ENCODE measurements at regions not wholly inside any gene's neighbourhood (a gene's known extent, or its start where the extent isn't known, plus 50 kb on each side); places are given as distances from the start of the nearest gene placed in this dataset.

- Histone ChIP-seq H3K27ac (ENCODE audit: low read depth in 1 of 2, low read length in 2 of 2) (no peak overlapping the region), H3K4me1 (ENCODE audit: insufficient read depth, low read length) (peaks cover 10% of the 10 kb centered on the region), H3K27me3 (ENCODE audit: control insufficient read depth in 1 of 2, insufficient read depth in 2 of 2, low read length in 2 of 2) (no peaks in the 10 kb centered on the region), H3K36me3 (ENCODE audit: insufficient read depth, low read length) (no peaks in the 10 kb centered on the region), H3K9me3 (ENCODE audit: control insufficient read depth in 1 of 2, insufficient read depth in 1 of 2, low read length in 2 of 2) (peaks cover 0 to 4% of the 10 kb centered on the region in 2 experiments), H3K4me3 (ENCODE audit: low read length) (no peak overlapping the region)
- Mint-ChIP-seq H3K9me3 (no peaks in the 10 kb centered on the region), H3K36me3 (ENCODE audit: low read depth) (no peaks in the 10 kb centered on the region), H3K4me1 (ENCODE audit: low read depth) (peaks cover 16% of the 10 kb centered on the region), H3K27ac (no peak overlapping the region), H3K27me3 (no peaks in the 10 kb centered on the region), H3K4me3 (no peak overlapping the region)
- no peak for ATAC-seq (ENCODE audit: poor library complexity)
- POLR2A ChIA-PET: no interaction called here
- no peak for DNase-seq
- intact Hi-C loops (cut with DNase I, micrococcal nuclease): no loop called here
- TF ChIP-seq CTCF (IDR thresholded peaks at IDR 0.05): no peak
- CTCF ChIA-PET: no interaction called here
Measured at GRCh38 chr14:71240866-71241520, 333.7 kb downstream of the PCNX1 start.

GRCh38 chr14:71242237-71242748 lies 335.0 kb downstream of the PCNX1 start:
- no peaks in the 10 kb centered on the region for H3K9me3 ChIP-seq (ENCODE audit: control insufficient read depth in 1 of 2, insufficient read depth in 1 of 2, low read length in 2 of 2)
- no peak overlapping the region for H3K27ac ChIP-seq (ENCODE audit: low read depth in 1 of 2, low read length in 2 of 2)
- ChIA-PET POLR2A (no interaction called here), CTCF (no interaction called here)
- no peak overlapping the region for H3K4me3 ChIP-seq (ENCODE audit: low read length)
- no peak overlapping the region for H3K27ac Mint-ChIP-seq
- no peaks in the 10 kb centered on the region for H3K36me3 Mint-ChIP-seq (ENCODE audit: low read depth)
- no peaks in the 10 kb centered on the region for H3K36me3 ChIP-seq (ENCODE audit: insufficient read depth, low read length)
- intact Hi-C loops (cut with DNase I, micrococcal nuclease): no loop called here
- DNase-seq (no peak), ATAC-seq (ENCODE audit: poor library complexity) (no peak)
- H3K4me1 Mint-ChIP-seq (ENCODE audit: low read depth): peaks cover 29% of the 10 kb centered on the region
- H3K9me3 Mint-ChIP-seq: peaks cover 6% of the 10 kb centered on the region
- H3K4me3 Mint-ChIP-seq: no peak overlapping the region
- H3K27me3 Mint-ChIP-seq: no peaks in the 10 kb centered on the region
- TF ChIP-seq CTCF (IDR thresholded peaks at IDR 0.05): no peak
- peaks cover 23% of the 10 kb centered on the region for H3K4me1 ChIP-seq (ENCODE audit: insufficient read depth, low read length)
- no peaks in the 10 kb centered on the region for H3K27me3 ChIP-seq (ENCODE audit: control insufficient read depth in 1 of 2, insufficient read depth in 2 of 2, low read length in 2 of 2)

- H3K4me1 ChIP-seq (ENCODE audit: insufficient read depth, low read length): peaks cover 24% of the 10 kb centered on the region
- DNase-seq: no peak
- Mint-ChIP-seq H3K4me3 (no peak overlapping the region), H3K36me3 (ENCODE audit: low read depth) (no peaks in the 10 kb centered on the region), H3K4me1 (ENCODE audit: low read depth) (peaks cover 34% of the 10 kb centered on the region), H3K9me3 (peaks cover 13% of the 10 kb centered on the region), H3K27me3 (no peaks in the 10 kb centered on the region), H3K27ac (no peak overlapping the region)
- no peak for ATAC-seq (ENCODE audit: poor library complexity)
- TF ChIP-seq CTCF (IDR thresholded peaks at IDR 0.05): no peak
- H3K9me3 ChIP-seq (ENCODE audit: control insufficient read depth in 1 of 2, insufficient read depth in 1 of 2, low read length in 2 of 2): peaks cover 0 to 4% of the 10 kb centered on the region in 2 experiments
- CTCF ChIA-PET: no interaction called here
- intact Hi-C loops (cut with DNase I, micrococcal nuclease): no loop called here
- H3K4me3 ChIP-seq (ENCODE audit: low read length): no peak overlapping the region
- POLR2A ChIA-PET: no interaction called here
- H3K27me3 ChIP-seq (ENCODE audit: control insufficient read depth in 1 of 2, insufficient read depth in 2 of 2, low read length in 2 of 2): no peaks in the 10 kb centered on the region
- H3K27ac ChIP-seq (ENCODE audit: low read depth in 1 of 2, low read length in 2 of 2): no peak overlapping the region
- H3K36me3 ChIP-seq (ENCODE audit: insufficient read depth, low read length): no peaks in the 10 kb centered on the region
Measured at GRCh38 chr14:71243697-71244096, 336.4 kb downstream of the PCNX1 start.
